HG02981 (cell line): ENCODE measurements at regions not wholly inside any gene's neighbourhood (a gene's known extent, or its start where the extent isn't known, plus 50 kb on each side); places are given as distances from the start of the nearest gene placed in this dataset.
"Not testable (repeated sequence)": the region's sequence is repeated elsewhere in the genome, so short reads cannot be mapped to it uniquely, and the experiment has no call there.

ENCODE experiments used
- ATAC-seq: cut with Tn5 transposase; IDR thresholded peaks from one replicate; pipeline ENCODE4 v1.9.1; 2021; ENCODE audit warnings: mild to moderate bottlenecking, moderate library complexity; ENCODE audit not compliant: unreplicated experiment

DNA sequence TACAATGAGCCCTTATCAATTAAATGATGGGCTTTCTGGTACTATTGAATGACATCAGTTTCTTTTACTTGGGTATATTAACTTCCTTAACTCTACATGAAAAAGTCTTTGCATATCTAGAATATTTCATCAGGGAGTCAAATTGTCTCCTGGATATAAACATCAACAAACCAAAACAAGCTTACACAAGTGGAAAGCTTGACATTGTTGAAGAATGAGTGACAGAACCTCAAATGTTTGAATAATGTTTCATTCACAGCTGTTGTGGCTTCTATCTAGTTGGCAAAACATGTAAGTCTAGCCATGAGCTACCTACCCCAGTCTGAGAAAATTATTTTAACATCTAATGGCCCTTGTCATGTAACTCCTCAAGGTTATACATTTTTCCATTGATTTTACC is 604.8 kb upstream of the ADAMTS5 start:
- ATAC-seq, result no peak

GRCh38 chr21:27570306-27570868 is 603.5 kb upstream of the ADAMTS5 start:
- ATAC-seq, result no peak

- no peak for ATAC-seq
These were observed 602.9 kb upstream of the ADAMTS5 start for GRCh38 chr21:27569831-27570230.

DNA sequence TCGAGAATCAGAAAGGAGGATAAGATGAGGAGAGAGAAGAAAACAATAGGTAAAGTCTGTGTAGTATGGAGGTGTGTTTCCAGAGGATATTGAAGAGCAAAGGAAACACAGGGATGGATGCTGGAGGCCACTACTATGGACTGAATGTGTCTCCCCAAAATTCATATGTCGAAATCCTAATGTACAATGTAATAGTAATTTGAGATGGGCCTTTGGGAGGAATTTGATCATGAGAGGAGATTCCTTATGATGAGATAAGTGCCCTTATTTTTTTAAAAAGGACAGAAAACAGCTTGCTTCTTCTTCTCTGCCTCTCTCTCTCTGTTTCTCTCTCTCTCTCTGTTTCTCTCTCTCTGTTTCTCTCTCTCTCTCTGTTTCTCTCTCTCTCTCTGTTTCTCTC is 602.2 kb upstream of the ADAMTS5 start:
- no peak for ATAC-seq

- ATAC-seq, result no peak
These were observed 600.5 kb upstream of the ADAMTS5 start for GRCh38 chr21:27567381-27567780.

- ATAC-seq, result no peak
These were observed 599.6 kb upstream of the ADAMTS5 start for GRCh38 chr21:27566521-27566920.

GRCh38 chr21:27565364-27565763 is 598.5 kb upstream of the ADAMTS5 start:
- no peak for ATAC-seq

DNA sequence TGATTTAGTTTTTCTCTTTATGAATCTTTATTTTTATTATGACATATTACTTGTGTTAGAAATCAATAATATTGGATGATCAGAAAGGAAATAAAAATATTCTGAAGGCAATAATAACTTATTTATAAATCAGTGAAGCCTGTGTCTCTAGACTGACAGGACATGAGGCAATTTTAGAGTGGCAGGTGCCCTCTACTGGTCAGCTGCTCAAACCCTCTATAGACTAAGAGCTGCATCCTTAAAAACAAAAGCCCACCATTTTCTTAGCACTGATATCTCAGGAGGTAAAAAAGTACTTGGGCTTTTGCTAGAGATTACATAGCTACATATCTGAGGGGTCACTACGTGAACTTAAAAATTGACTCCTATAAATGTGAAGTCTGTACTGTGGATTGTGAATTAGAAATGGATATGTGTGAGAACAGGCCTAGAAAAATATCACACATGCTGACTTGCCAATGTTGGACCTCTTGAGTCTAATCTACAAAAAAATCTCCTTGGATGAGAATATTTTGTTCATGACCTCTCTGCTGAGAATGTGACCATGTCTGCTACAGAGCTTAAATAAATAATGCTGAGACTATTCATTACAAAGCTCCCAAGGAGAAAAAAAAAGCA is 597.9 kb upstream of the ADAMTS5 start:
- no peak for ATAC-seq

- ATAC-seq, result no peak
These were observed 595.4 kb upstream of the ADAMTS5 start for GRCh38 chr21:27562303-27562702.

- no peak for ATAC-seq
These were observed 594.2 kb upstream of the ADAMTS5 start for GRCh38 chr21:27561116-27561515.

GRCh38 chr21:27557356-27557755 is 590.5 kb upstream of the ADAMTS5 start:
- no peak for ATAC-seq

GRCh38 chr21:27555996-27556395 is 589.1 kb upstream of the ADAMTS5 start:
- ATAC-seq, result no peak

DNA sequence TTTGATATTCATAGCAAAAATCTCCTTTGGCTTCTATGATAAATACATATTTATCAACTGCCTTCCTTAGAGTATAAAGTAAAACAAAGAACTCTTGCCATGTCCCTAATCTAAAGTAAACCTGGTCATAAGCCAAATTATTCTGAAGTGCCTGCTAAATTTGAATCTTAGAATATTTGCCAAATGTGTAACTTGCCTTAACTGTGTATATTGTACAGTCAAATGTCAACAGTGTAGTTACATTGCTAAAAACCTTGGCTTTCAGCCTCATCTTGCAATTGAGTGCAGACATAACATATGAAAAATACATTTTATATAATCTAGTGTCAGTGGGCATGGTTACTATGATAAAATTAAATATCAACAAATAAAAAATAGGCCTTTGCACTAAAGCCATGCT is 583.4 kb upstream of the ADAMTS5 start:
- no peak for ATAC-seq

- no peak for ATAC-seq
These were observed 581.6 kb upstream of the ADAMTS5 start for GRCh38 chr21:27548486-27548885.

- ATAC-seq, result no peak
These were observed 579.0 kb upstream of the ADAMTS5 start for GRCh38 chr21:27545754-27546349.

DNA sequence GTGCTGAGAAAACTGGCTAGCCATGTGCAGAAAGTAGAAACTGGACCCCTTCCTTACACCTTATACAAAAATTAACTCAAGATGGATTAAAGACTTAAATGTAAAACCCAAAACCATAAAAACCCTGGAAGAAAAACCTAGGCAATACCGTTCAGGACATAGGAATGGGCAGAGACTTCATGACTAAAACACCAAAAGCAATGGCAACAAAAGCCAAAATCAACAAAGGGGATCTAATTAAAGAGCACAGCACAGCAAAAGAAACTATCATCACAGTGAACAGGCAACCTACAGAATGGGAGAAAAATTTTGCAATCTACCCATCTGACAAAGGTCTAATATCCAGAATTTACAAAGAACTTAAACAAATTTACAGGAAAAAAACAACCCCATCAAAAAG is 575.2 kb upstream of the ADAMTS5 start:
- not testable (repeated sequence) for ATAC-seq

GRCh38 chr21:27536319-27536718 is 569.4 kb upstream of the ADAMTS5 start:
- no peak for ATAC-seq

- ATAC-seq, result no peak
These were observed 568.3 kb upstream of the ADAMTS5 start for GRCh38 chr21:27535188-27535587.

DNA sequence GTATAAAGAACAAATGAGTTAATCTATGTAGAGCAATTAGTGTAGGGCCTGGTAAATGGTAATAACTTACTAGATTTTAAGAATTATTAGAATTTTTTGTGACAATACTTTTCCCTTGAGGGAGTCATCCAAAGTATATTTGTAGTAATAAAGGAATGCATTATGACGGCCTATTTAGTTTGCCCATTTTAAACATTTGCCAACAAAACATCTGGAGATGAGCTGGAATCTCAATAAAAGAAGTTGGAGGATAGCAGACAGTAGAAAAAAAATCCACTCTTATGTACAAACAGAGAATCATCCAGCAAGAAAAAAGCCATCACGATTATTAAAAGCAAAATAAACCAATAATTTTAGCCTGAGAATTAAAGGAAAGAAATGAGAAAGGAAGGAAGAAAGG is 567.3 kb upstream of the ADAMTS5 start:
- no peak for ATAC-seq

DNA sequence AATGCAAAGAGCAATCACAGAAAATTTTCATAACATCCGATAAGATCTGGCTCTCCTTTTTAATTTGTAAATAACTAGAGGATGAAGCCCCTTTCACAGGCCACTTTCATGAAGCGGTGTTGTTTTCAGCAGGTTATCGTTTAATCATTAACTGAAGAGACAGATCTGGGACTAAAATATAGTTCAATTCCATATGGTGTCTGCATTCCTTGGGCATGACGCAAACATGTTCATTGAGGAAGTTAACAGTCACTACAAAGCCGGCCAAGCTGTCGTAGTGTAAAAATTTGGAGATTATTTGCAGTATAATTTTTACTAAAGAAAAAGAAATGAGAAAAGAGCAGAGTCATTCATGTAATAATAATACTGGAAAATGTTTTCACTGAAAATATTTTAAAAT is 565.2 kb upstream of the ADAMTS5 start:
- no peak for ATAC-seq

GRCh38 chr21:27528697-27529096 is 561.8 kb upstream of the ADAMTS5 start:
- no peak for ATAC-seq

GRCh38 chr21:27526451-27526850 is 559.6 kb upstream of the ADAMTS5 start:
- no peak for ATAC-seq

GRCh38 chr21:27525780-27526179 is 558.9 kb upstream of the ADAMTS5 start:
- ATAC-seq, result no peak
